Colonic mucosa (tissue), 4 donors: ENCODE measurements at regions not wholly inside any gene's neighbourhood (a gene's known extent, or its start where the extent isn't known, plus 50 kb on each side); places are given as distances from the start of the nearest gene placed in this dataset.

Experiments used
- DNase-seq: peaks from one replicate; pipeline ENCODE4 v3.0.0-alpha.2; 2020
- H3K27ac ChIP-seq: fragments of 200-600 bp; one replicate; pipeline ENCODE4 v1.8.0; 2021
- H3K27me3 ChIP-seq: fragments of 200-600 bp; one replicate; pipeline ENCODE4 v1.8.0; 2021
- H3K36me3 ChIP-seq: fragments of 200-600 bp; one replicate; pipeline ENCODE4 v1.8.0; 2021
- H3K4me1 ChIP-seq: fragments of 200-600 bp; one replicate; pipeline ENCODE4 v1.8.0; 2021; ENCODE audit warnings: mild to moderate bottlenecking
- H3K4me3 ChIP-seq: fragments of 200-600 bp; one replicate; pipeline ENCODE4 v1.8.0; 2021
- H3K9ac ChIP-seq, 2 donors: one replicate each; pipeline ENCODE4 v1.7.0; 2013; ENCODE audit warnings: control low read depth in 2 of 2, low read depth in 2 of 2, low read length in 2 of 2
- H3K9me3 ChIP-seq: fragments of 200-600 bp; one replicate; pipeline ENCODE4 v1.8.0; 2021
- CTCF ChIP-seq: fragments of 200-600 bp; IDR thresholded peaks from one replicate; pipeline ENCODE4 v1.8.0; 2022; ENCODE audit warnings: antibody characterized with exemption, mild to moderate bottlenecking
- intact Hi-C: fragments of 100-400 bp; cut with DNase I; formaldehyde crosslinking; loops from one replicate; pipeline ENCODE4 v1.14.1; 2022
- donor health status: healthy.
- donor health status: DM: no; HTN: no; CAD: no.
- donor health status: DM: no; HTN: no; CAD: no.

GRCh38 chr9:135326633-135327152 lies 152.9 kb upstream of the PPP1R26 start:
- Histone ChIP-seq H3K4me1 (no peaks in the 10 kb centered on the region), H3K9me3 (no peaks in the 10 kb centered on the region), H3K9ac (no peak overlapping the region), H3K36me3 (no peaks in the 10 kb centered on the region), H3K27ac (no peak overlapping the region), H3K27me3 (no peaks in the 10 kb centered on the region), H3K4me3 (no peak overlapping the region)
- DNase-seq, result no peak
- intact Hi-C loops, result no loop called here
- TF ChIP-seq CTCF, result no peak

GRCh38 chr9:135328485-135329417 lies 150.8 kb upstream of the PPP1R26 start:
- no peak for DNase-seq
- no peaks in the 10 kb centered on the region for H3K36me3 ChIP-seq
- no peaks in the 10 kb centered on the region for H3K4me1 ChIP-seq
- H3K9ac ChIP-seq, result no peak overlapping the region
- H3K9me3 ChIP-seq, result no peaks in the 10 kb centered on the region
- no peaks in the 10 kb centered on the region for H3K27me3 ChIP-seq
- no peak for TF ChIP-seq CTCF
- H3K4me3 ChIP-seq, result no peak overlapping the region
- no peak overlapping the region for H3K27ac ChIP-seq
- intact Hi-C loops, result no loop called here

- intact Hi-C loops, result no loop called here
- Histone ChIP-seq H3K36me3 (no peaks in the 10 kb centered on the region), H3K27ac (no peak overlapping the region), H3K9me3 (no peaks in the 10 kb centered on the region), H3K9ac (no peak overlapping the region), H3K27me3 (no peaks in the 10 kb centered on the region), H3K4me1 (no peaks in the 10 kb centered on the region), H3K4me3 (no peak overlapping the region)
- TF ChIP-seq CTCF, result no peak
- DNase-seq, result no peak
These were observed 149.8 kb upstream of the PPP1R26 start for GRCh38 chr9:135329571-135330306.

- Histone ChIP-seq H3K36me3 (no peaks in the 10 kb centered on the region), H3K4me3 (no peak overlapping the region), H3K27me3 (no peaks in the 10 kb centered on the region), H3K9ac (no peak overlapping the region), H3K9me3 (no peaks in the 10 kb centered on the region), H3K4me1 (no peaks in the 10 kb centered on the region), H3K27ac (no peak overlapping the region)
- DNase-seq, result no peak
- intact Hi-C loops, result no loop called here
- no peak for TF ChIP-seq CTCF
These were observed 149.3 kb upstream of the PPP1R26 start for GRCh38 chr9:135330307-135330631.

- no peak for DNase-seq
These were observed 148.6 kb upstream of the PPP1R26 start for GRCh38 chr9:135330685-135331590.

More at GRCh38 chr9:135330685-135331590, 148.6 kb upstream of the PPP1R26 start:
- H3K4me3 ChIP-seq, result no peak overlapping the region
- no peak for TF ChIP-seq CTCF
- intact Hi-C loops, result no loop called here
- H3K36me3 ChIP-seq, result no peaks in the 10 kb centered on the region
- H3K9ac ChIP-seq, result no peak overlapping the region
- H3K27me3 ChIP-seq, result no peaks in the 10 kb centered on the region
- H3K4me1 ChIP-seq, result no peaks in the 10 kb centered on the region
- H3K9me3 ChIP-seq, result no peaks in the 10 kb centered on the region
- H3K27ac ChIP-seq, result no peak overlapping the region
